Fibroblast of peridontal ligament (primary cell): ENCODE measurements at regions not wholly inside any gene's neighbourhood (a gene's known extent, or its start where the extent isn't known, plus 50 kb on each side); places are given as distances from the start of the nearest gene placed in this dataset.

Experiments
- DNase-seq: peaks from one replicate; pipeline ENCODE4 v3.0.0-alpha.2; 2010; ENCODE audit errors: extremely low read depth

GRCh38 chr10:133035952-133036351 lies 51.8 kb upstream of the ADGRA1 start:
- DNase-seq = no peak

DNA sequence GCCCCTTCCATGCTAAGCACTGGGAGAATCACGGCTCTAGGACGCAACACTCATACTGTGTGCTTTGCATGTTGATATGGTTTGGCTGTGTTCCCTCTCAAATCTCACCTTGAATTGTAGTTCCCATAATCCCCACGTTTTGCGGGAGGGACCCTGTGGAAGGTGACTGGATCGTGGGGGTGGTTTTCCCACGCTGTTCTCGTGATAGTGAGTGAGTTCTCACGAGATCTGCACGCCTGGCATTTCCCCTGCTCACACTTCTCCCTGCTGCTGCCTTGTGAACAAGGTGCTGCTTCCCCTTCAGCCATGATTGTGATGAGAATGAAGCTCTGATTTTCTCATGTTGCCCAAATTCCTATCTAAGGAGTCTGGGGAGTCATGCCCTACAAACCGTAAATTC lies 53.0 kb upstream of the ADGRA1 start:
- DNase-seq = no peak

GRCh38 chr10:133034092-133034491 lies 53.6 kb upstream of the ADGRA1 start:
- DNase-seq = no peak

DNA sequence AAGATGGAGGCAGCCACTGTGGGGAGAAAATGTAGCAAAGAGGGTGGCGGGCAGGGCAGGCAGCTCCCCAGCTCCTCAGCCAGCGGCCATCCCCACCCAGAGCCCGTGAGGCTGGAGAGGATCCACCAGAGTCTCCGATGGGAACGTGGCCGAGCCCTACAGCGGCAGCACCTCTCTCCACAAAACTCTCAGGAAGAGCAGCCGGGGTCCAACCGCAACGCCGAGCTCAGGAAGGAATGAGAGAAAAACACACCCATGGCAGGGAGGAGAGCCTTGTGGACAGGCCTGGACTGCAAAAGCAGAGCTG lies 54.0 kb upstream of the ADGRA1 start:
- no peak for DNase-seq

DNA sequence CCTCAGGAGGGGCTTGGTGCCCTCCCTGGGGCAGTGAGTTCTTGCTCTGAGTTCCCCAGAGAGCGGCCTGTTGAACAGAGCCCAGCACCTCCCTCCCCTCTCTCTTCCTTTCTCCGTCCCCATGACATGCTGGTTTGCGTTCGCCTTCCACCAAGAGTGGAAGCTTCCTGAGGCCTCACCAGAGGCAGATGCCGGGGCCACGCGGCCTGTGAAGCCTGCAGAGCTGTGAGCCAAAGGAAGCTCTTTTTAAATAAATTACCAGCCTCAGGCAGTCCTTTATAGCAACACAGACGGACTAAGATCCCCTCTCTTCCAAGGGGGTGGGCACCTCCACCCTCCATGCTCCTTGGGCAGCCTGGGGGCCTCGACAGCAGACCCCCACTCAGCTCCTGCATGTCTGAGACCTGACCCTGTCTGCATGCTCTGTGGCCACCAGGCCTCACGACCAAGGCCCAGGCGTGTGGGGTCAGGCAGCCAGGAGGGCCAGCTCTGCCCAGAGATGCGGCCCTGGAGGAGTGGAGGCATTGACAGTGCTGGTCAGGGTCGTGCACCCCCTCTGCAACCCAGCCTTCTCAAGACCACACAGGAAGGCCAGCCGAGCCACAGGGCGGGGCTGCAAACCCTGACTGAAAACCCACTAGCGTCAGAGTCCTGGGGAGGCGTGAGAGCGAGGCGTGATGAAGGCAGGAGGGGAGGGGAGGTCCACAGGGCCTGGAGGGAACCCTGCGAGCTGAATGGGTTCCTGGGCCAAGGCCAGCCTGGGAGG lies 54.6 kb upstream of the ADGRA1 start:
- no peak for DNase-seq

GRCh38 chr10:133032231-133032630 lies 55.5 kb upstream of the ADGRA1 start:
- DNase-seq = no peak

DNA sequence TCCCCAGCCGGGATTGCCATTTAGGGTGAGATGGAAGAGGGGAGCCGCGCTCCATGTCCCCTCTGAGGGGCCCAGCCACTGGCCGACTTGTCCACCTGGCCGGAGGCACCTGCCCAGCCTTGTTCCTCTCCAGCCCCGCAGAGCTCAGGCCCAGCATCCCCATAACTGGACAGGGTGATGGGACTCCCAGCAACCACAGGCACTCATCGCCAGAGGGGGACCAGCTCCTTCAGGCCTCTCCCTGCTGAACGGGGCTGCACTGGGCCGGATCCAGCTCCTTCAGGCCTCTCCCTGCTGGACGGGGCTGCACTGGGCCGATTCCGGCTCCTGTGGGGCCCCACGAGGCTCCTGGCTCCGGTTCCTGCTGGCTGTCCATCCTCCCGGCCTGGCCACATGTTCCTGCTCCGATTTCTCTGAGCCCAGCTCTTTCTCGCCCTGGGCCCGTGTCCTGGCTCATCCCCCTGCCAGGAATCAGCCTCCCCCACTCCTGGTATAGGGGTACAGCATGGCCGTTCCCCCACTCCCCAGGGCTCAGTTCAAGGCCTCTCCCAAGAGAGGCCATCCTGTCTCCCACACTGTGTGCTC lies 56.1 kb upstream of the ADGRA1 start:
- no peak for DNase-seq

DNA sequence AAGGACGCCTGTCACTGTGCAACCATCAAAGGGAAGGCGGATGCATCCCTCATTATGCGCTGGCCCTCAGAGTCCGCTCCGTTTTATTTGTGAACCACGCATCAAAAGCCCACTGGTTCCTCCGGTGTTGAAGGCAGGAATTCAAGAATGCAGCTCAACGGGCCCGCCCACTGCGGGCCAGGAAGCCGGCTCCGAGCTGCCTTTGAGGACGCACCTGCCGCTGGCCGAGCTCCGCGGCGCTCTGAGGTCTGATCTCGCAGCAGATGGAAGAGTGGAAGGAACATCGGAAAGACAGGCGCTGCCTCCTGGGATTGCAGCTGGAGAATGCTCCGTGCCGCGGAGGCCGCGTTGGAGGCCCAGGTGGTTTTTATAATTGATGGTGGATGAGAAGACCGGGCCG lies 56.9 kb upstream of the ADGRA1 start:
- no peak for DNase-seq

- DNase-seq = no peak
These were observed 57.6 kb upstream of the ADGRA1 start for GRCh38 chr10:133030126-133030525.

- no peak for DNase-seq
These were observed 58.8 kb upstream of the ADGRA1 start for GRCh38 chr10:133028956-133029355.

DNA sequence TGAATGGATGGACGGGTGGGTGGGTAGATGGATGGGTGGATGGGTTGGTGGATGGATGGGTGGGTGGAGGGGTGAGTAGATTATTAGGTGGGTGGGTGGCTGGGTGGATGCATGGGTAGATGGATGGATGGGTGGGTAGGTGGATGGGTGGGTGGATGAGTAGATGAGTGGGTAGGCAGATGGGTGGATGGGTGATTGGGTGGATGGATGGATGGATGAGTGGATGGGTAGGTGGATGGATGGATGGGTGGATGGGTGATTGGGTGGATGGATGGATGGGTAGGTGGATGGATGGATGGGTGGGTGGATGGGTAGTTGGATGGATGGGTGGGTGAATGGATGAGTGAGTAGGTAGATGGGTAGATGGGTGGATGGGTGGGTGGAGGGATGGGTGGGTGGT lies 59.6 kb upstream of the ADGRA1 start:
- no peak for DNase-seq

- DNase-seq = no peak
These were observed 60.2 kb upstream of the ADGRA1 start for GRCh38 chr10:133027482-133027881.

- DNase-seq = no peak
These were observed 60.9 kb upstream of the ADGRA1 start for GRCh38 chr10:133026726-133027395.

- DNase-seq = no peak
These were observed 61.6 kb upstream of the ADGRA1 start for GRCh38 chr10:133026171-133026570.

- no peak for DNase-seq
These were observed 62.1 kb upstream of the ADGRA1 start for GRCh38 chr10:133025558-133026090.

DNA sequence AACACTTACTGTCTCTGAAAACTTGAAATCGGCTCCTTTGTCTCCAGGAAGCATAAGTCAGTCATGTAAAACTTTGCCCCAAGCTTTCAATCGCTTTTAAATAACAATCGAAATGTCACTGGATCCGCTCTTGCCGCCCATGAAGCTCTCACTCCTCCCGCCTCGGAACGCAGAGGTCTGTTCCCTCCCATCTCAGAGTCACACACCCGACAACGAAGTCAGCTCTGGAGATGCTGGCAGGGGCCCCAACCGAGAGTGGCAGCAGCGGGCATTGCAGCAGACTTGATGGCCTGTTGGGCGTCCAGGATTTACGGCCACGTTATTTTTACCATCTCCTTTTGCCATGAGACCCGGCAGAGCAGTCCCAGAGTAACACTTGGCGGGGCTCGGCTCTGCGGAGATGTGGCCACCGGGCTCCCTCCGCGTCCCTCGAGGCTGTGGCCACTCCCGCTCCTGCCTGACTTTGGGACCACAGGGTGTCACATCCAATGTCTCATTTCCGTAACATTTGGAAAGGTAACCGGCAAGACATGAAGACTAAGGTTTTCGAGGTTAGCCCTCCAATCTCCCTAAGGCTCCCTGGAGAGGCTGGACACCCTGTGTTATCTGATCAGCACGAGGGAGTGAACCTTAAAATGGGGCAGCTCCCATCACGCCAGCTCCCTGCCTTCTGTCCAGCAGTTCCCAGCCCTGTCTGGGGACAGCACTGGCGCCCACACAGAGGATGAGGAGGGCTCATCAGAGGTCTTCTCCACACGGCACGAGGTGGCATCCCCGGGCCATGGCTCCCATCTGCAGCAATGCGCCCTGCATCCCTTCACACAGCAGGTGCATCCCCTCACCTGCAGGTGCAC lies 62.8 kb upstream of the ADGRA1 start:
- DNase-seq = no peak

DNA sequence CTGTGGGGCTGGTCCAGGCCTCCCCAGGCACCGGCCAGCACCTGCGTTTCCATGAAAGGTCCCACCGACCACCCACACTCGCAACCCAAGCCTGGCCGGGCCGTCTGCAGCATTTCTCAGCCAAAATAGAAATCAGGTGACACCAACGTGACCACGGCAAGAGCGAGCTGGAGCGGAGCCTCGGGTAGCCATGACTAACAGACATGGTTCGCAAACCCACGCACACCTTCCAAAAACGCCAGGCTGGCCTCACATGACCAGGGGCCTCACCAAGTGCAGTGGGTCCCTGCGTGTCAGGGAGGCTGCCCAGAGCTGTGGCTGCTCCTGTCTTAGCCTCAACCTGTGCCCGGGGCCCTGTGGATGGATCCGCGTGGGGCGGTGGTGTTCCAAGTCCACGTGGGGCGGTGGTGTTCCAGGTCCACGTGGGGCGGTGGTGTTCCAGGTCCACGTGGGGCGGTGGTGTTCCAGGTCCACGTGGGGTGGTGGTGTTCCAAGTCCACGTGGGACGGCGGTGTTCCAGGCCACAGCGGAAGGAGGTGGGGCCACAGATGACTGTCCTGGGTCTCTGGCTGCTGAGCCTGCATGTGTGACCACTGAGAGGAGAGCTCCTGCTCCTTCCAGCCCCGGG lies 64.4 kb upstream of the ADGRA1 start:
- DNase-seq = no peak

- no peak for DNase-seq
These were observed 65.0 kb upstream of the ADGRA1 start for GRCh38 chr10:133022776-133023100.

DNA sequence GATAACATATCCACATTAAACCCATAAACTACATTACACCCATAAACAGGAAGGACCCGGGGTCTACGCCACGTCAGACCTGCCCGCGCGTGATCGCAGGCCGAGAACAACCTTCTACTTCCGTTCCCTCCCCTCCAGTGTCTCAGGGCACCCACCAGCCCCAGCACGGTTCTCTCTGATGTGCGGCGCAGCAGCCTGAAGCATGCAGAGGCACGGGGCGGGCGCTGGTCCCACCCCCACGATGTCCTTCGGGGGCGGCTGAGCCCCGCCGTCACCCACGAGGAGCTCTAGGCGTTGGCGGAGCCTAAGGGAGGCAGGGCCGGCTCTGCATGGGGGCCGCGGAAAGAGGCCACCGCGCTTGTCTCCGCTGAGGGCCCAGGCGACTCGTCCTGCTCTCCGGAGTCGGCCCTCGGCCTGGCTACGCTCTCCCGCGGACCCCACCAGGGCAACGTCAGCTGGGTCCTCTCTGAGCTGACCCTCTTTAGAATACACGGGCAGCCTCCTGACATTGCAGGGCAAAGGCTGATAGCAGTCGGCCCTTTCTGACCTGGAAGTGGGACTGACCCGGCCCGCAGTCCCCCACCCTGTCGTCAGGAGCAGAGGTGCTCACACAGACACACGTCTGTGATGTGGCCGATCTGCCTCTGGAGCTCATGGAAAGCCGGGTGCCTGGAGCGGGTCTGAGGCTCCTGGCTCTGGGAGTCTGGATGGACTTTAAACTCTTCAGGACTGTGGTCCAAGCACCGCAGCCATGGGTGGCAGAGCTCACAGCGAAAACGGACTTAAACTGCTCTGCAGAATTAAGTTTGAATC lies 65.6 kb upstream of the ADGRA1 start:
- no peak for DNase-seq

- no peak for DNase-seq
These were observed 66.4 kb upstream of the ADGRA1 start for GRCh38 chr10:133021116-133021962.
